A673 (cell line): ENCODE measurements at regions not wholly inside any gene's neighbourhood (a gene's known extent, or its start where the extent isn't known, plus 50 kb on each side); places are given as distances from the start of the nearest gene placed in this dataset.

Experiments
- BruUV-seq: library from RNA; stranded (reverse); fragments of 400-500 nt; replicated peaks from 2 replicates; lab custom pipeline; 2021; lab: Mats Ljungman, UMichigan
- CTCF ChIA-PET: fragments of 300-600 bp; sonication (Branson Sonifier 250); formaldehyde crosslinking; loops from one replicate; lab custom pipeline; 2022; ENCODE audit warnings: antibody characterized with exemption; lab: Charles Lee
- POLR2A ChIA-PET: fragments of 300-600 bp; sonication (Branson Sonifier 250); formaldehyde crosslinking; loops from one replicate; lab custom pipeline; 2022; ENCODE audit warnings: antibody characterized with exemption; ENCODE audit not compliant: low non-redundant PET; lab: Charles Lee
- DNase-seq: peaks from one replicate; pipeline ENCODE4 v3.0.0-alpha.2; 2015; ENCODE audit warnings: low spot score
- H3K27ac ChIP-seq: fragments of 200-600 bp; sonication (generic); 2 replicates; pipeline ENCODE4 v1.5.1; 2016; ENCODE audit warnings: mixed run types, low read depth, mild to moderate bottlenecking, mixed read lengths, antibody characterized with exemption, low read length; ENCODE audit not compliant: poor library complexity, severe bottlenecking
- H3K27me3 ChIP-seq: fragments of 200-600 bp; sonication (generic); replicated peaks from 2 replicates; pipeline ENCODE4 v1.6.1; 2017; ENCODE audit warnings: mixed run types, low read depth, mild to moderate bottlenecking, mixed read lengths, antibody characterized with exemption, low read length; ENCODE audit not compliant: insufficient read depth, poor library complexity
- H3K36me3 ChIP-seq: fragments of 200-600 bp; sonication (generic); 2 replicates; pipeline ENCODE4 v1.6.1; 2016; ENCODE audit warnings: mixed run types, mild to moderate bottlenecking, mixed read lengths, antibody characterized with exemption, low read length; ENCODE audit not compliant: insufficient read depth, poor library complexity, severe bottlenecking
- H3K4me1 ChIP-seq: fragments of 200-600 bp; sonication (generic); 2 replicates; pipeline ENCODE4 v1.6.1; 2017; ENCODE audit warnings: mixed run types, mild to moderate bottlenecking, mixed read lengths, antibody characterized with exemption, low read length; ENCODE audit not compliant: insufficient read depth, poor library complexity, severe bottlenecking
- H3K4me3 ChIP-seq: fragments of 200-600 bp; sonication (generic); 2 replicates; pipeline ENCODE4 v1.5.1; 2016; ENCODE audit warnings: low read depth, mixed run types, mild to moderate bottlenecking, mixed read lengths, low read length; ENCODE audit not compliant: poor library complexity, severe bottlenecking
- H3K9me3 ChIP-seq: fragments of 200-600 bp; sonication (generic); 2 replicates; pipeline ENCODE4 v1.6.1; 2016; ENCODE audit warnings: mixed run types, low read depth, mild to moderate bottlenecking, mixed read lengths, antibody characterized with exemption, low read length; ENCODE audit not compliant: poor library complexity, severe bottlenecking
- EZH2 ChIP-seq: fragments of 200-600 bp; sonication (generic); IDR thresholded peaks from 2 replicates; pipeline ENCODE4 v1.6.1; 2017; ENCODE audit warnings: borderline replicate concordance, low read depth, mild to moderate bottlenecking, mixed read lengths, antibody characterized with exemption, low read length; ENCODE audit not compliant: poor library complexity, severe bottlenecking
- intact Hi-C: fragments of 100-400 bp; cut with micrococcal nuclease; formaldehyde crosslinking; loops from one replicate; pipeline ENCODE4 v1.10.0; 2022; ENCODE audit not compliant: unreplicated experiment
- TF ChIP-seq, protein P1 (sequence below): fragments of 300-800, 200-600 bp; sonication (generic); conservative IDR thresholded peaks from 2 replicates; pipeline ENCODE4 v1.5.1; 2017; ENCODE audit warnings: low read depth, mild to moderate bottlenecking, antibody characterized with exemption, low read length, moderate library complexity, mixed read lengths

DNA sequence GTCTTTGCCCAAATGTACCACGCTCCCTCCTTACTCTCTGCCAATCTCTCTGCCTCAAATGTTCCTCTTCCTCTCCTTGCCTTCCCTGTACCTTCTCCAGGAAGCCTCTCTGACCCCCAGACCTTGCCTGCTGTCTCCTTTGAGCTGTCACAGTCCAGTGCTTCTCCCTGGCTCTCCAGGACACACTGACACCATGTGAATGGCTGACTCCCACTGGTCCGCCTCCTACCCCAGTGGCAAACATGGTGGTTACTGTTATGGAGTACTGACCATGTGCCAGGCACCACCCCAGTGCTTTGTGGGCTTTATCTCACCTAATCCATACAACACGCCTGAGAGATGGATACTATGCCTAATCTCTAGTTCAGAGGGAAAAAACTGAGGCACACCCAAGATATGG, 141.9 kb downstream of the TPRA1 start:
- ChIA-PET CTCF (no interaction called here), POLR2A (no interaction called here)
- Histone ChIP-seq H3K27ac (no peak overlapping the region), H3K27me3 (peaks cover 12% of the 10 kb centered on the region), H3K36me3 (no peaks in the 10 kb centered on the region), H3K4me3 (no peak overlapping the region), H3K4me1 (no peaks in the 10 kb centered on the region), H3K9me3 (no peaks in the 10 kb centered on the region)
- DNase-seq = no peak
- no peak for TF ChIP-seq EZH2
- TF ChIP-seq, protein P1, sequence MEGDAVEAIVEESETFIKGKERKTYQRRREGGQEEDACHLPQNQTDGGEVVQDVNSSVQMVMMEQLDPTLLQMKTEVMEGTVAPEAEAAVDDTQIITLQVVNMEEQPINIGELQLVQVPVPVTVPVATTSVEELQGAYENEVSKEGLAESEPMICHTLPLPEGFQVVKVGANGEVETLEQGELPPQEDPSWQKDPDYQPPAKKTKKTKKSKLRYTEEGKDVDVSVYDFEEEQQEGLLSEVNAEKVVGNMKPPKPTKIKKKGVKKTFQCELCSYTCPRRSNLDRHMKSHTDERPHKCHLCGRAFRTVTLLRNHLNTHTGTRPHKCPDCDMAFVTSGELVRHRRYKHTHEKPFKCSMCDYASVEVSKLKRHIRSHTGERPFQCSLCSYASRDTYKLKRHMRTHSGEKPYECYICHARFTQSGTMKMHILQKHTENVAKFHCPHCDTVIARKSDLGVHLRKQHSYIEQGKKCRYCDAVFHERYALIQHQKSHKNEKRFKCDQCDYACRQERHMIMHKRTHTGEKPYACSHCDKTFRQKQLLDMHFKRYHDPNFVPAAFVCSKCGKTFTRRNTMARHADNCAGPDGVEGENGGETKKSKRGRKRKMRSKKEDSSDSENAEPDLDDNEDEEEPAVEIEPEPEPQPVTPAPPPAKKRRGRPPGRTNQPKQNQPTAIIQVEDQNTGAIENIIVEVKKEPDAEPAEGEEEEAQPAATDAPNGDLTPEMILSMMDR = no peak
- no TSS peak for BruUV-seq
- intact Hi-C loops = no loop called here

DNA sequence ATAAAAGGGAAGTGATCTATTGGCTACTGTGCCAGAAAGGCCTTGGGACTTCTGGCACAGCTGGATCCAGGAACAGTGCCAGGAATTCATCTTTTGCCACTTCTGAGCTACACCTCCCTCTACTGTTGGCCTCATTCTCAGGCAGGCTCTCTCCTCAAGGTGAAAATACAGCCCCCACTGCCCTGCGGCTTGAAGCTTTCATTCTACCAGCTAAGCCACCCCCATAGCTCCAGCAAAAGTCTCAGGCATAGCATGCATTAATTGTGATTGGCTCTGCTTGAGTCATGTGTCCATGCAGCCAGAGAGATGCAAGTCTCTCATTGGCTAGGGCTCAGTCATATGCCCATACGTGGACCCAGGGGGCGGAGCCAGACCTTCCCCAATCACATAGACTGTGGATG, 142.4 kb downstream of the TPRA1 start:
- H3K36me3 ChIP-seq = no peaks in the 10 kb centered on the region
- ChIA-PET POLR2A (no interaction called here), CTCF (no interaction called here)
- H3K9me3 ChIP-seq = no peaks in the 10 kb centered on the region
- no peak overlapping the region for H3K4me3 ChIP-seq
- H3K4me1 ChIP-seq = no peaks in the 10 kb centered on the region
- intact Hi-C loops = no loop called here
- peak; percentile 44 for DNase-seq
- no TSS peak for BruUV-seq
- H3K27ac ChIP-seq = no peak overlapping the region
- TF ChIP-seq, protein P1 = peak; percentile 25; the same call in 1 of the 2 replicates
- TF ChIP-seq EZH2 = no peak
- H3K27me3 ChIP-seq = peaks cover 8% of the 10 kb centered on the region

DNA sequence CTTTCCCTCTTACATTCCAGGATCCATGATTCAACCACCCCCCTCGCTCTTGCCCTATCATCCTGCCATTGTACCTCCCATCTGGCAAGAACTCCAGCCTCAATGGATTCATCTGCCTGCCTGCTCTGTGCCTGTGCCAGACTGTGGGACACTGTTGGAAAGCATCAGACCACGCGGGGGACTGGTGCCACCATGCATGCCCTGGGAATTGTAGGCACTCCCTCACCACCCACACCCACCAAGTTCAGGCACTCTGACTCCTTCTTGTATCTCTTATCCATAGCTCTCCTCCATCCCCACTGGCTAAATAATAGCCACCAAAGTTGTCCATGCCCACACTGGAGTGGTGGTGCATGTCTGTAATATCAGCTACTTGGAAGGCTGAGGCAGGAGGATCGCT, 143.8 kb downstream of the TPRA1 start:
- Histone ChIP-seq H3K27ac (no peak overlapping the region), H3K27me3 (peaks cover 3% of the 10 kb centered on the region), H3K4me1 (no peaks in the 10 kb centered on the region), H3K36me3 (no peaks in the 10 kb centered on the region), H3K9me3 (no peaks in the 10 kb centered on the region), H3K4me3 (no peak overlapping the region)
- BruUV-seq = no TSS peak
- POLR2A ChIA-PET = no interaction called here
- no peak for DNase-seq
- intact Hi-C loops = no loop called here
- CTCF ChIA-PET = no interaction called here
- TF ChIP-seq EZH2 = no peak
- TF ChIP-seq, protein P1 = no peak
